HCT116 (cell line): ENCODE measurements at regions not wholly inside any gene's neighbourhood (a gene's known extent, or its start where the extent isn't known, plus 50 kb on each side); places are given as distances from the start of the nearest gene placed in this dataset.

Source experiments
- ATAC-seq: fragments of 200-7000 bp; cut with Tn5 transposase; 2 replicates; pipeline ENCODE4 v1.9.1; 2020; ENCODE audit warnings: mild to moderate bottlenecking, moderate library complexity
- BruUV-seq: library from RNA; stranded (reverse); fragments of 400-500 nt; replicated peaks from 2 replicates; lab custom pipeline; 2021; lab: Mats Ljungman, UMichigan
- CTCF ChIA-PET: fragments of 300-600 bp; sonication (Branson Sonifier 250); formaldehyde crosslinking; loops from one replicate; lab custom pipeline; 2021; ENCODE audit warnings: antibody characterized with exemption; lab: Charles Lee
- POLR2A ChIA-PET: fragments of 300-600, 350-600 bp; sonication (Branson Sonifier 250); formaldehyde crosslinking; loops from one replicate; lab custom pipeline; 2021; ENCODE audit warnings: antibody characterized with exemption; lab: Charles Lee
- RAD21 ChIA-PET, 2 experiments: fragments of 300-600 bp; sonication (Branson Sonifier 250); formaldehyde crosslinking; loops; one replicate each; lab custom pipeline; 2023; ENCODE audit warnings: low total read pairs in 2 of 2; ENCODE audit not compliant: uncharacterized antibody in 2 of 2, unreplicated experiment in 2 of 2, low non-redundant PET in 1 of 2; lab: Charles Lee
- DNase-seq: peaks from one replicate; pipeline ENCODE4 v3.0.0-alpha.2; 2010; ENCODE audit warnings: low read depth, low spot score
- H2AFZ ChIP-seq: fragments of 200-600 bp; shearing (Covaris generic), sonication (generic); 2 replicates; pipeline ENCODE4 v1.6.1; 2017; ENCODE audit warnings: low read depth, mixed run types, mixed read lengths, antibody characterized with exemption, low read length; ENCODE audit not compliant: poor library complexity, severe bottlenecking
- H3K27ac ChIP-seq: 2 replicates; pipeline ENCODE4 v1.5.1; 2012; ENCODE audit warnings: low read depth, low read length
- H3K27me3 ChIP-seq: fragments of 200-600 bp; sonication (generic); 2 replicates; pipeline ENCODE4 v1.6.1; 2016; ENCODE audit warnings: mixed run types, low read length, mixed read lengths; ENCODE audit not compliant: insufficient read depth
- H3K36me3 ChIP-seq, 2 experiments: fragments of 200-500 bp in 1 of 2; fragments of 200-600 bp in 1 of 2; sonication (Bioruptor generic) in 1 of 2; sonication (generic) in 1 of 2; 2 replicates each; pipeline versions ENCODE4 v1.5.1 to v1.6.1; 2014 to 2016; ENCODE audit warnings: low read length in 2 of 2, inconsistent platforms in 1 of 2, mixed read lengths in 1 of 2, mixed run types in 1 of 2; ENCODE audit not compliant: insufficient read depth in 2 of 2, control insufficient read depth in 1 of 2
- H3K4me1 ChIP-seq, 2 experiments: fragments of 200-600 bp in 1 of 2; sonication (generic) in 1 of 2; 2 replicates each; pipeline versions ENCODE4 v1.5.1 to v1.6.1; 2012 to 2017; ENCODE audit warnings: low read length in 2 of 2, inconsistent platforms in 1 of 2, mild to moderate bottlenecking in 1 of 2, mixed read lengths in 1 of 2, mixed run types in 1 of 2, moderate library complexity in 1 of 2; ENCODE audit not compliant: insufficient read depth in 2 of 2, control insufficient read depth in 1 of 2
- H3K4me2 ChIP-seq: fragments of 200-600 bp; sonication (generic); 2 replicates; pipeline ENCODE4 v1.6.1; 2017; ENCODE audit warnings: mixed run types, low read length, mixed read lengths
- H3K4me3 ChIP-seq, 2 experiments: fragments of 200-600 bp in 1 of 2; sonication (generic) in 1 of 2; replicated peaks in 1 of 2; 2 replicates each; pipeline ENCODE4 v1.5.1; 2011 to 2016; ENCODE audit warnings: low read length in 2 of 2, control low read depth in 1 of 2, low read depth in 1 of 2, mild to moderate bottlenecking in 1 of 2, mixed read lengths in 1 of 2, mixed run types in 1 of 2
- H3K79me2 ChIP-seq: fragments of 200-600 bp; sonication (generic); 2 replicates; pipeline ENCODE4 v1.6.1; 2017; ENCODE audit warnings: mild to moderate bottlenecking, mixed run types, low read length, moderate library complexity, mixed read lengths; ENCODE audit not compliant: insufficient read depth
- H3K9ac ChIP-seq: fragments of 200-600 bp; sonication (generic); 2 replicates; pipeline ENCODE4 v1.6.1; 2016; ENCODE audit warnings: low read length, mixed read lengths
- H3K9me2 ChIP-seq: fragments of 200-600 bp; sonication (generic), shearing (Covaris generic); 2 replicates; pipeline ENCODE4 v1.6.1; 2017; ENCODE audit warnings: mixed run types, mild to moderate bottlenecking, moderate library complexity; ENCODE audit not compliant: insufficient read depth
- H3K9me3 ChIP-seq, 2 experiments: fragments of 200-500 bp in 1 of 2; fragments of 200-600 bp in 1 of 2; sonication (Bioruptor generic) in 1 of 2; sonication (generic) in 1 of 2; 2 replicates each; pipeline ENCODE4 v1.6.1; 2014 to 2017; ENCODE audit warnings: low read length in 2 of 2, mixed read lengths in 2 of 2, inconsistent platforms in 1 of 2, low read depth in 1 of 2, mild to moderate bottlenecking in 1 of 2, mixed run types in 1 of 2, moderate library complexity in 1 of 2; ENCODE audit not compliant: control insufficient read depth in 1 of 2, insufficient read depth in 1 of 2
- H4K20me1 ChIP-seq: fragments of 200-600 bp; sonication (generic), shearing (Covaris generic); 2 replicates; pipeline ENCODE4 v1.6.1; 2017; ENCODE audit warnings: mixed run types, mild to moderate bottlenecking, moderate library complexity; ENCODE audit not compliant: insufficient read depth
- EGR1 ChIP-seq: IDR thresholded peaks from 2 replicates; pipeline ENCODE4 v1.6.1; 2012; ENCODE audit warnings: low read depth
- EZH2 ChIP-seq: fragments of 200-600 bp; sonication (generic); IDR thresholded peaks from 2 replicates; pipeline ENCODE4 v1.6.1; 2017; ENCODE audit warnings: antibody characterized with exemption, mixed run types
- JUND ChIP-seq: IDR thresholded peaks from 2 replicates; pipeline ENCODE4 v1.6.1; 2012
- MAX ChIP-seq: IDR thresholded peaks from 2 replicates; pipeline ENCODE4 v1.6.1; 2012
- POLR2AphosphoS5 ChIP-seq: IDR thresholded peaks from 2 replicates; pipeline ENCODE4 v1.6.1; 2011; ENCODE audit warnings: mild to moderate bottlenecking, low read depth, low read length, moderate library complexity
- SIN3A ChIP-seq: IDR thresholded peaks from 2 replicates; pipeline ENCODE4 v1.6.1; 2012; ENCODE audit warnings: low read depth
- SP1 ChIP-seq: IDR thresholded peaks from 2 replicates; pipeline ENCODE4 v1.6.1; 2012; ENCODE audit warnings: low read depth
- SRF ChIP-seq: IDR thresholded peaks from 2 replicates; pipeline ENCODE4 v1.6.1; 2012; ENCODE audit warnings: low read depth
- ZBTB33 ChIP-seq: IDR thresholded peaks from 2 replicates; pipeline ENCODE4 v1.6.1; 2011; ENCODE audit warnings: mild to moderate bottlenecking, low read length, moderate library complexity; ENCODE audit not compliant: insufficient replicate concordance; ENCODE audit errors: extremely low read depth
- intact Hi-C: fragments of 100-400 bp; cut with micrococcal nuclease; formaldehyde crosslinking; loops from 2 replicates; pipeline ENCODE4 v1.10.0; 2022

GRCh38 chr20:47406849-47407682, 50.6 kb upstream of the ZMYND8 start:
- CTCF ChIA-PET: no interaction called here
- ATAC-seq (no peak), DNase-seq (no peak)
- Histone ChIP-seq H3K9me2 (no peaks in the 10 kb centered on the region), H3K27me3 (no peaks in the 10 kb centered on the region), H4K20me1 (no peaks in the 10 kb centered on the region), H3K27ac (no peak overlapping the region), H3K4me1 (no peaks in the 10 kb centered on the region), H3K79me2 (no peaks in the 10 kb centered on the region), H2AFZ (no peak overlapping the region), H3K36me3 (no peaks in the 10 kb centered on the region), H3K9me3 (no peaks in the 10 kb centered on the region), H3K9ac (no peak overlapping the region), H3K4me2 (no peak overlapping the region), H3K4me3 (no peak overlapping the region)
- intact Hi-C loops: loop anchor here (10.0 kb wide), 1 partner anchor 98 kb away; the partner anchor contains the start of gene NCOA3
- RAD21 ChIA-PET: no interaction called here
- TF ChIP-seq SIN3A: no peak
- TF ChIP-seq POLR2AphosphoS5: no peak
- TF ChIP-seq EZH2: no peak
- TF ChIP-seq SRF: no peak
- TF ChIP-seq MAX: no peak
- TF ChIP-seq SP1: no peak
- TF ChIP-seq EGR1: no peak
- TF ChIP-seq JUND: no peak
- TF ChIP-seq ZBTB33: no peak
- POLR2A ChIA-PET: no interaction called here
- no TSS peak for BruUV-seq
